ENCODE measurements at regions not wholly inside any gene's neighbourhood (a gene's known extent, or its start where the extent isn't known, plus 50 kb on each side); places are given as distances from the start of the nearest gene placed in this dataset.
"Not testable (repeated sequence)": the region's sequence is repeated elsewhere in the genome, so short reads cannot be mapped to it uniquely, and the experiment has no call there.

- TF ChIP-seq CTCF (conservative IDR thresholded peaks at IDR 0.05; ENCODE audit: low read depth in 2 of 2); EZH2 (IDR thresholded peaks at IDR 0.05; ENCODE audit: low read depth, unreplicated experiment); ZNF114 (CRISPR knock-in tag; IDR thresholded peaks at IDR 0.05); REST (IDR thresholded peaks at IDR 0.05; ENCODE audit: unreplicated experiment); POLR2AphosphoS5 (IDR thresholded peaks at IDR 0.05; ENCODE audit: low read depth); ETS1 (IDR thresholded peaks at IDR 0.05); EZH2phosphoT487 (IDR thresholded peaks at IDR 0.05; ENCODE audit: unreplicated experiment); CREB1 (CRISPR knock-in tag; IDR thresholded peaks at IDR 0.05; ENCODE audit: low read depth); ZNF462 (CRISPR knock-in tag; IDR thresholded peaks at IDR 0.05); NANOG (IDR thresholded peaks at IDR 0.05; ENCODE audit: borderline replicate concordance); JUNB (IDR thresholded peaks at IDR 0.05; ENCODE audit: unreplicated experiment); ZNF331 (CRISPR knock-in tag; IDR thresholded peaks at IDR 0.05; ENCODE audit: low read depth); STAT1 (IDR thresholded peaks at IDR 0.05; ENCODE audit: unreplicated experiment): not testable (repeated sequence)
These were observed 540.3 kb downstream of the RFPL4B start for GRCh38 chr6:112887424-112887823.
